Keratinocyte (primary cell): ENCODE measurements at regions not wholly inside any gene's neighbourhood (a gene's known extent, or its start where the extent isn't known, plus 50 kb on each side); places are given as distances from the start of the nearest gene placed in this dataset.

Experiments used
- EZH2 ChIP-seq: IDR thresholded peaks from one replicate; pipeline ENCODE4 v1.6.1; 2012; ENCODE audit warnings: inconsistent platforms, mild to moderate bottlenecking, low read length, moderate library complexity
- TF ChIP-seq, protein P1 (sequence below), 3 experiments: IDR thresholded peaks in 1 of 3; conservative IDR thresholded peaks in 1 of 3; optimal IDR thresholded peaks in 1 of 3; 2 replicates in 2 of 3; 3 replicates in 1 of 3; pipeline versions ENCODE3 to v1.5.1; 2011; ENCODE audit warnings: low read length in 3 of 3, mild to moderate bottlenecking in 3 of 3, moderate library complexity in 2 of 3, control low read depth in 1 of 3, inconsistent platforms in 1 of 3; ENCODE audit not compliant: insufficient read depth in 2 of 3; ENCODE audit errors: extremely low read depth in 1 of 3

DNA sequence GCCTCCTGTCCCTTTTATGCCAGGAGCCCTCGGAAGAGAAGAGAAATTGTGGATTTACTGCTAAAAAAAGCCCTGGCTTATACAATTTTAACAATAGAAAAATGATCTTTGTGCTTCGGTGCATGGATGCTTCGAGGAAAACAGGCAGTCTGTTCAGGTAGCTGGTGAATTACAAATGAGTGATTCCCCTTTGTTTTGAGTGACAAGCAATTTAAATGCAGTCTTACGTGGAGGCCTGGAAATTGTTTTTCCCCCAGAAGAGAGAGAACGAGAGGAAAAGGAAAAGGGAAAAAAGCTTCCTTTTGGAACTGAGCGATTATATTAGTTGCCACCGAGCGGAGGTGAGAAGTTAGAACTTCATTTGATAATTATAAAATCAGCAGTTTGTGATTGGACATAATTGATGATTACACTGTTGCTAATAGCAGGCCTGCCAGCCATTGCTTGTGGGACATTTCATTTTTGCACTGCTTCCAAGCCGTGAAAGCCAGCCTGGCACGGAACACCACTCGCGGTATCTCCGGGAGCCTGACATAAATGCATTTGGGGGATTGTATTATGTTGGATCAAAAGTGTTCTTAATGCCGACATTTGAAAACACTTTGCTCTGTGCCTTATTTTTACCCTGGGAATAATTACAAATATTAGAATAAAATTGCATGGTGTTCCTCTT is 117.7 kb downstream of the PHETA1 start:
- TF ChIP-seq, protein P1, sequence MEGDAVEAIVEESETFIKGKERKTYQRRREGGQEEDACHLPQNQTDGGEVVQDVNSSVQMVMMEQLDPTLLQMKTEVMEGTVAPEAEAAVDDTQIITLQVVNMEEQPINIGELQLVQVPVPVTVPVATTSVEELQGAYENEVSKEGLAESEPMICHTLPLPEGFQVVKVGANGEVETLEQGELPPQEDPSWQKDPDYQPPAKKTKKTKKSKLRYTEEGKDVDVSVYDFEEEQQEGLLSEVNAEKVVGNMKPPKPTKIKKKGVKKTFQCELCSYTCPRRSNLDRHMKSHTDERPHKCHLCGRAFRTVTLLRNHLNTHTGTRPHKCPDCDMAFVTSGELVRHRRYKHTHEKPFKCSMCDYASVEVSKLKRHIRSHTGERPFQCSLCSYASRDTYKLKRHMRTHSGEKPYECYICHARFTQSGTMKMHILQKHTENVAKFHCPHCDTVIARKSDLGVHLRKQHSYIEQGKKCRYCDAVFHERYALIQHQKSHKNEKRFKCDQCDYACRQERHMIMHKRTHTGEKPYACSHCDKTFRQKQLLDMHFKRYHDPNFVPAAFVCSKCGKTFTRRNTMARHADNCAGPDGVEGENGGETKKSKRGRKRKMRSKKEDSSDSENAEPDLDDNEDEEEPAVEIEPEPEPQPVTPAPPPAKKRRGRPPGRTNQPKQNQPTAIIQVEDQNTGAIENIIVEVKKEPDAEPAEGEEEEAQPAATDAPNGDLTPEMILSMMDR (optimal IDR thresholded peaks at IDR 0.05 in 1 of 3, IDR thresholded peaks at IDR 0.05 in 1 of 3, conservative IDR thresholded peaks at IDR 0.05 in 1 of 3; ENCODE audit: extremely low read depth in 1 of 3, insufficient read depth in 2 of 3, low read length in 3 of 3), result no peak
- no peak for TF ChIP-seq EZH2
